ENCODE measurements at regions not wholly inside any gene's neighbourhood (a gene's known extent, or its start where the extent isn't known, plus 50 kb on each side); places are given as distances from the start of the nearest gene placed in this dataset.

DNA sequence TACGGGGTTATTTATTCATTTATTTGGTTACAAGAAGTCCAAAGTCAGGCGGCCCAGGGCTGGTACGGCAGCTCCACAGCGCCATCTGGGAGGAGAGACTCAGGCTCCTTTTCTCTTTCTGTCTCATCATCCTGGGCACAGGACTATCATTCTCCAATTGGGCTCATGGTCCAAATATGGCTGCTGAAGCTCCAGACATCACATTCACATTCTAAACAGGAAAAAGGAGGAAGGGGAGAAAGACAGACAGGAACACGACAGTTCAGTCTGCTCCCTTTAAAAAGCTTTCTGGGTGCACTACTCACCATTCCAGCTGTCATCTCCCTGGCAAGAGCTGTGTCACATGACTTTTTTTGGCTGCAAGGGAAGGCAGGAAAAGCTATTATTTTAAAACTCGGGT is 74.4 kb upstream of the PDZD8 start:
- TF ChIP-seq, protein P1, sequence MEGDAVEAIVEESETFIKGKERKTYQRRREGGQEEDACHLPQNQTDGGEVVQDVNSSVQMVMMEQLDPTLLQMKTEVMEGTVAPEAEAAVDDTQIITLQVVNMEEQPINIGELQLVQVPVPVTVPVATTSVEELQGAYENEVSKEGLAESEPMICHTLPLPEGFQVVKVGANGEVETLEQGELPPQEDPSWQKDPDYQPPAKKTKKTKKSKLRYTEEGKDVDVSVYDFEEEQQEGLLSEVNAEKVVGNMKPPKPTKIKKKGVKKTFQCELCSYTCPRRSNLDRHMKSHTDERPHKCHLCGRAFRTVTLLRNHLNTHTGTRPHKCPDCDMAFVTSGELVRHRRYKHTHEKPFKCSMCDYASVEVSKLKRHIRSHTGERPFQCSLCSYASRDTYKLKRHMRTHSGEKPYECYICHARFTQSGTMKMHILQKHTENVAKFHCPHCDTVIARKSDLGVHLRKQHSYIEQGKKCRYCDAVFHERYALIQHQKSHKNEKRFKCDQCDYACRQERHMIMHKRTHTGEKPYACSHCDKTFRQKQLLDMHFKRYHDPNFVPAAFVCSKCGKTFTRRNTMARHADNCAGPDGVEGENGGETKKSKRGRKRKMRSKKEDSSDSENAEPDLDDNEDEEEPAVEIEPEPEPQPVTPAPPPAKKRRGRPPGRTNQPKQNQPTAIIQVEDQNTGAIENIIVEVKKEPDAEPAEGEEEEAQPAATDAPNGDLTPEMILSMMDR (conservative IDR thresholded peaks at IDR 0.05; ENCODE audit: low read depth, low read length): peak; percentile 62
- DNase-seq (ENCODE audit: low read depth): no peak
- no peak overlapping the region for H3K4me3 ChIP-seq (ENCODE audit: low read depth, low read length)

DNA sequence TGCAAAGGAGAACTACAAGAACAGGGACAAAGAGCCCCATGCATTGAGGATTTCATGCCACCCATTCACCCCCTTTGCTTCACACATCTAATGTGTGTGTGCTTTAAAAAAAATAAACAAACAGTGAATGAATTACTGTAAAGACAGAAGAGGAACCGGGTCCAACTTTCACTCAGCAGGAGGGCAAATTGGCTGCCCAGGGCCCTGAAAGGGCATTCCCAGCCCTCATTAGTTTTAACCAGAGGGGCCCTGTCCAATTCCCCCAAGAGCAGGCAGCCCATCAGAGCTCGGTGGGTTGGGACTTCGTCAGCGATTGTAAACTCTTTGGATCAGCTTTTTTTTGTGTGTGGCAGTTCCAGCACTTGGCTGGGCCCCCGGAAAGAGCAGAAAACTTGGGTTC is 73.6 kb upstream of the PDZD8 start:
- H3K4me3 ChIP-seq (ENCODE audit: low read depth, low read length): no peak overlapping the region
- TF ChIP-seq, protein P1 (conservative IDR thresholded peaks at IDR 0.05; ENCODE audit: low read depth, low read length): no peak
- DNase-seq (ENCODE audit: low read depth): no peak

DNA sequence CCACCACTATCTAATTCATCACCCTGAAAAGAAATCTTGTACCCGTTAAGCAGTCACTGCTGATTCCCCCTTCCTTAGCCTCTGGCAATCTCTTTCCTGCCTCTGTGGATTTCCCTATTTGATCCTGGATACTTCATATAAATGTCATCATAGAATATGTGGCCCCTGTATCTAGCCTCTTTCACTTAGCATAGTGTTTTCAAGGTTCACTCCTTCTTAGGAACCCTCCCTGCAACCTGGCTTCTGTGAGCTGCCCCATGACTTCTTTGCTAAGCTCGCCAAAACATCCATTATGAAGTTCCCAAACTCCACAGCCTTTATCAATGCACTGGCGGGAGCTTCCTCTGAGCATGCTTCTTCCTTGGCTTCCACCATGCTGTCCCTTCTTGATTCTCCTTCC is 70.8 kb upstream of the PDZD8 start:
- DNase-seq (ENCODE audit: low read depth): no peak
- H3K4me3 ChIP-seq (ENCODE audit: low read depth, low read length): no peak overlapping the region
- TF ChIP-seq, protein P1 (conservative IDR thresholded peaks at IDR 0.05; ENCODE audit: low read depth, low read length): no peak

DNA sequence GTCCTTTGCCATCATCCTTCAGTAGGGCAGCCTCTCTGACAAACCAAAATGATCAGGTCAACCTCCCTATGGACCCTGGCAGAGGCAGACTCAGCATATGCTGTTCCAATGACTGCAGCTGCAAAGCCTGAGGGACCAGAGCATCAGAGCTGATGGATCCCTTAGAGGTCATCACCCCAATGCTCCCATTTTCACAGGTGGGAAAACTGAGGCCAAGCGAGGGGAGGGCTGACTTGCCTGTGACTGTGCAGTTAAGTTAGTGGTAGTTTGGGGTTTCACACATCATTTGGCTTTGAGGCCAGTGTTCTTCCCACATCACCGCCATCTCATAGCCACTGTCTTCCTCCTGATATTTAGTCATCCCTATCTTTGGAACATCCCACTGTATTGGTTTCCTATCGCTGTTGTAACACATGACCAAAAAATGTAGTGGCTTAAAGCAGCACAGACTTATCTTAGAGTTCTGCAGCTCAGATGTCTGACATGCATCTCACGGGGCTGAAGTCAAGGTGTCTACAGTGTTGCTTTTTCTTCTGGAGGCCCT is 69.3 kb upstream of the PDZD8 start:
- TF ChIP-seq, protein P1 (conservative IDR thresholded peaks at IDR 0.05; ENCODE audit: low read depth, low read length): no peak
- H3K4me3 ChIP-seq (ENCODE audit: low read depth, low read length): no peak overlapping the region
- DNase-seq (ENCODE audit: low read depth): no peak

DNA sequence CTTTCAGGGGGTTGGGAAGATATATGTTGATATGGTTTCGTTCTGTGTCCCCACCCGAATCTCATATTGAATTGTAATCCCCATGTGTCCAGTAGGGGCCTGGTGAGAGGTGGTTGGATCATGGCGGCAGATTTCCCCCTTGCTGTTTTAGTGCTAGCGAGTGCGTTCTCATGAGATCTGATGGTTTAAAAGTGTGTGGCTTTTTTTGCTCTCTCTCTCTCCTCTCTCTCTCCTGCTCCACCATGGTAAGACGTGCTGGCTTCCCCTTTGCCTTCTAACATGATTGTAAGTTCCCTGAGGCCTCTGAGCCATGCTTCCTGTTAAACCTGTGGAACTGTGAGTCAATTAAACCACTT is 68.4 kb upstream of the PDZD8 start:
- TF ChIP-seq, protein P1 (conservative IDR thresholded peaks at IDR 0.05; ENCODE audit: low read depth, low read length): peak; percentile 5
- no peak overlapping the region for H3K4me3 ChIP-seq (ENCODE audit: low read depth, low read length)
- no peak for DNase-seq (ENCODE audit: low read depth)

DNA sequence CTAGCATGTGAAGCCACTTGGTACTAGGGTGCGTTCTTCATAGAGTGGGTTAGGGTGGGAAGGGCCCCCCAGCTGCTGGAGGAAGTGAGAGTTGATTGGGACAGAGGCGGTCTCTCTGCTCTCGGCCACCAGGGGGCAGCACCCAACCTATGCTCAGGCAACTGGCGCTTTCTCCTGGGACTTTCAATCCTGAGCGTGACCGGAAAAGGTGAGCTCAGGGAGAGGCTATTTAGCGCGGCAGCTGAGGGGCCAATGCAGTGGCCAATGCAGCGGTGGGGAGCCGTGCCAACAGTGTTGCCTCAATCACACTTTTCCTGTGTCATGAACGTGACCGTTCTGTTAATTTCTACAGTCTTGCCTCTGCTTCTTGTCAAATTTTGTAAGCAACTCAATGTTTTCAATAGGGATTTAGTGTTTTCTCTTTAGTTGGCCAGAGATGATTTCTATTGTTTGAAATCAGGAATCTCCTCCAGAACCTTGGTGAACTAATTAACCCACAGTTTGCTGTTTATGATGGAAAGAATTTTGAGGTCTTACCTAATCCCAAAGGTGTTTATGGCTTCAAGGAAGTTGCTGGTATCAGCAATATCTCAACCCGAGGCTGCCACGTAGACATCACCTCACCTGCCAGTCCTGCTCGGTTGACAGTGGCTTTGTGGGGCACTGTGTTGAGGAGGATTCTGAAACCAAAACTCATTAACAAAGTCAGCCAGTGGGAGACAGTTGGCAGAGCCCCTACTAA is 67.9 kb upstream of the PDZD8 start:
- no peak overlapping the region for H3K4me3 ChIP-seq (ENCODE audit: low read depth, low read length)
- TF ChIP-seq, protein P1 (conservative IDR thresholded peaks at IDR 0.05; ENCODE audit: low read depth, low read length): peak; percentile 97
- DNase-seq (ENCODE audit: low read depth): peak; percentile 63

DNA sequence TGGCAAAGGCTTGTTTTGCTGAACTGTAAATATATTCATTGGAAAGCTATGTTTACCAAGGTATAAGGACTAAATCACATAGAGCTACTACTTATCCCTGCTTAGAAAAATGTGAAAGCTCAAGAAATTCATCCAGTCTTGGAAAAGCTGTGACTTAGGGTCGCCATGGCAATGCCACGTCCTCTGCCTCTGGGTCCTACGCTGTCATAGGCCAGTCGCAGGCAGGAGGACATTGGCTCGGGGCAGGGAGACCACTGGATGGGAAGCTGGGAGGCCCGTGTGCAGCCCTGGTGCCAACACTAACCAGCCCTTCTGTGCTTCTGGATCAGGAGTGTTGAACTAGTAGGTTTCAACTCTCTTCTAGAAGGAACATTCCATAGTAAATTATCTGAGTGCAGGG is 67.3 kb upstream of the PDZD8 start:
- H3K4me3 ChIP-seq (ENCODE audit: low read depth, low read length): no peak overlapping the region
- TF ChIP-seq, protein P1 (conservative IDR thresholded peaks at IDR 0.05; ENCODE audit: low read depth, low read length): no peak
- no peak for DNase-seq (ENCODE audit: low read depth)

All from epithelial cell of proximal tubule (primary cell).